ENCODE measurements at regions not wholly inside any gene's neighbourhood (a gene's known extent, or its start where the extent isn't known, plus 50 kb on each side); places are given as distances from the start of the nearest gene placed in this dataset.

DNA sequence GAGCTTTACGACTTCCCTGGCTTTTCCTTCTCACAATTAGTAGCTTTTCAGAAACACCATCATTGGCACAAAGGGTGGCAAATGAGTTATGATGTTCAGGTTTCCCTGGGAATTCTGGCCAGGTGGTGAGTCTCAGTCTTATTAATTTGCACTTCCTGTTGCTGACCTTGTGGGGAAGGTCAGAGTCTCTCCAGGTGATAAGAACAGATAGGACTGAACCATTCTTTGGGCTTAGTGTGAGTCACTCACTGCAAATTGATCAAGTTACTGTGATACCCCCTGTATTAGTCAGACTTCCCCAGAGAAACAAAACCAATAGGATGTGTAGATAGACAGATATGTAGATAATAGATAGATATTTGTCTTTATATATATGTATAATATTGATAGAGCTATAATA is 53.8 kb upstream of the RANBP3L start:
- TF ChIP-seq CTCF (IDR thresholded peaks at IDR 0.05) (no peak), POLR2A (IDR thresholded peaks at IDR 0.05) (no peak)

All from testis (tissue), 2 donors.